Neuronal stem cell (in vitro differentiated cells): ENCODE measurements at regions not wholly inside any gene's neighbourhood (a gene's known extent, or its start where the extent isn't known, plus 50 kb on each side); places are given as distances from the start of the nearest gene placed in this dataset.

Experiments used
- DNase-seq: peaks from one replicate; pipeline ENCODE4 v3.0.0-alpha.2; 2013; ENCODE audit warnings: low spot score
- H2AFZ ChIP-seq: one replicate; pipeline ENCODE4 v1.6.1; 2013; ENCODE audit warnings: mild to moderate bottlenecking, low read length, inconsistent platforms
- H2AK5ac ChIP-seq: 2 replicates; pipeline ENCODE4 v1.6.1; 2013; ENCODE audit warnings: low read depth, mild to moderate bottlenecking, inconsistent platforms, low read length, moderate library complexity, mixed read lengths
- H2BK120ac ChIP-seq: 2 replicates; pipeline ENCODE4 v1.6.1; 2013; ENCODE audit warnings: low read depth, mild to moderate bottlenecking, inconsistent platforms, low read length, moderate library complexity, mixed read lengths
- H2BK12ac ChIP-seq: one replicate; pipeline ENCODE4 v1.6.1; 2013; ENCODE audit warnings: low read length, inconsistent platforms
- H2BK15ac ChIP-seq: 2 replicates; pipeline ENCODE4 v1.6.1; 2013; ENCODE audit warnings: mild to moderate bottlenecking, low read length, inconsistent platforms, mixed read lengths
- H2BK5ac ChIP-seq: one replicate; pipeline ENCODE4 v1.6.1; 2013; ENCODE audit warnings: inconsistent platforms, mild to moderate bottlenecking, low read length, moderate library complexity
- H3K14ac ChIP-seq: one replicate; pipeline ENCODE4 v1.6.1; 2013; ENCODE audit warnings: low read length, inconsistent platforms
- H3K18ac ChIP-seq: 2 replicates; pipeline ENCODE4 v1.6.1; 2013; ENCODE audit warnings: low read length, inconsistent platforms
- H3K23ac ChIP-seq: 2 replicates; pipeline ENCODE4 v1.6.1; 2013; ENCODE audit warnings: low read depth, mild to moderate bottlenecking, mixed read lengths, low read length, inconsistent platforms; ENCODE audit not compliant: poor library complexity
- H3K27ac ChIP-seq: replicated peaks from 3 replicates; pipeline ENCODE4 v1.5.1; 2013; ENCODE audit warnings: low read length, inconsistent platforms
- H3K27me3 ChIP-seq, 3 experiments: 2 replicates each; pipeline ENCODE4 v1.6.1; 2013; ENCODE audit warnings: low read length in 3 of 3, mild to moderate bottlenecking in 2 of 3, inconsistent platforms in 1 of 3, low read depth in 1 of 3, mixed read lengths in 1 of 3, moderate library complexity in 1 of 3; ENCODE audit not compliant: control insufficient read depth in 3 of 3, insufficient read depth in 3 of 3
- H3K36me3 ChIP-seq, 2 donors: replicated peaks in 1 of 2; 2 replicates each; pipeline ENCODE4 v1.6.1; 2013; ENCODE audit warnings: low read length in 2 of 2; ENCODE audit not compliant: control insufficient read depth in 2 of 2, insufficient read depth in 2 of 2
- H3K4ac ChIP-seq: 2 replicates; pipeline ENCODE4 v1.6.1; 2013; ENCODE audit warnings: inconsistent platforms, mild to moderate bottlenecking, low read length, moderate library complexity
- H3K4me1 ChIP-seq, 2 donors: 1 replicate in 1 of 2; 2 replicates in 1 of 2; pipeline ENCODE4 v1.6.1; 2013; ENCODE audit warnings: low read length in 2 of 2, low read depth in 1 of 2; ENCODE audit not compliant: control insufficient read depth in 2 of 2, insufficient read depth in 1 of 2
- H3K4me2 ChIP-seq: one replicate; pipeline ENCODE4 v1.6.1; 2013; ENCODE audit warnings: mild to moderate bottlenecking, low read length, inconsistent platforms; ENCODE audit not compliant: insufficient read depth, poor library complexity, severe bottlenecking
- H3K4me3 ChIP-seq, 2 donors: 2 replicates each; pipeline ENCODE4 v1.5.1; 2013; ENCODE audit warnings: low read length in 2 of 2, mild to moderate bottlenecking in 2 of 2, inconsistent platforms in 1 of 2, moderate library complexity in 1 of 2
- H3K79me1 ChIP-seq: one replicate; pipeline ENCODE4 v1.6.1; 2013; ENCODE audit warnings: low read depth, mild to moderate bottlenecking, inconsistent platforms, low read length, moderate library complexity
- H3K9ac ChIP-seq: one replicate; pipeline ENCODE4 v1.6.1; 2013; ENCODE audit warnings: mild to moderate bottlenecking, low read depth, low read length, inconsistent platforms; ENCODE audit not compliant: poor library complexity
- H3K9me3 ChIP-seq, 2 donors: replicated peaks in 1 of 2; 2 replicates each; pipeline versions ENCODE3 to v1.6.1; 2013; ENCODE audit warnings: low read length in 2 of 2, mild to moderate bottlenecking in 2 of 2, inconsistent platforms in 1 of 2, low read depth in 1 of 2, mixed read lengths in 1 of 2, moderate library complexity in 1 of 2; ENCODE audit not compliant: control insufficient read depth in 2 of 2, insufficient read depth in 1 of 2
- H4K8ac ChIP-seq: one replicate; pipeline ENCODE4 v1.6.1; 2013; ENCODE audit warnings: low read depth, mild to moderate bottlenecking, inconsistent platforms, low read length, moderate library complexity
- H4K91ac ChIP-seq: one replicate; pipeline ENCODE4 v1.6.1; 2013; ENCODE audit warnings: low read length, low read depth, mild to moderate bottlenecking, inconsistent platforms; ENCODE audit not compliant: poor library complexity
- WGBS, 2 donors: extraction: QIAGEN DNeasy Blood & Tissue Kit; methylation state at CpG; one replicate each; pipeline ENCODE4 v1.1.7; 2013; ENCODE audit warnings: missing lambda C conversion rate in 2 of 2, mixed read lengths in 1 of 2; ENCODE audit not compliant: insufficient read length in 2 of 2, insufficient replicate concordance in 1 of 2; ENCODE audit errors: extremely low coverage in 2 of 2; 5-methylcytosine and 5-hydroxymethylcytosine counted together

- Histone ChIP-seq H2BK15ac (no peak overlapping the region), H3K4me2 (no peak overlapping the region), H2BK120ac (no peak overlapping the region), H3K9ac (no peak overlapping the region), H3K79me1 (no peaks in the 10 kb centered on the region), H3K36me3 (no peaks in the 10 kb centered on the region), H3K27me3 (no peaks in the 10 kb centered on the region), H3K18ac (no peak overlapping the region), H3K4ac (no peak overlapping the region), H3K9me3 (no peaks in the 10 kb centered on the region), H3K23ac (no peak overlapping the region), H2AFZ (peak overlapping the region; percentile 44), H4K91ac (no peak overlapping the region), H2BK12ac (no peak overlapping the region), H3K27ac (no peak overlapping the region), H3K14ac (no peak overlapping the region), H2AK5ac (no peak overlapping the region), H4K8ac (no peak overlapping the region), H2BK5ac (no peak overlapping the region), H3K4me1 (no peaks in the 10 kb centered on the region), H3K4me3 (no peak overlapping the region)
- DNase-seq, result no peak
- no CpG with 5 or more reads among the region's 2 CpGs for WGBS, 2 donors
Measured at GRCh38 chr5:27389696-27390095, 351.3 kb upstream of the CDH9 start.

GRCh38 chr5:27388755-27389154, 350.4 kb upstream of the CDH9 start:
- H2BK5ac ChIP-seq, result no peak overlapping the region
- H3K4me1 ChIP-seq, result no peaks in the 10 kb centered on the region
- H2AFZ ChIP-seq, result peak overlapping the region; percentile 4
- no peak for DNase-seq
- no peaks in the 10 kb centered on the region for H3K36me3 ChIP-seq
- no peak overlapping the region for H4K8ac ChIP-seq
- H3K79me1 ChIP-seq, result no peaks in the 10 kb centered on the region
- H3K18ac ChIP-seq, result no peak overlapping the region
- no peak overlapping the region for H3K14ac ChIP-seq
- no peak overlapping the region for H2BK12ac ChIP-seq
- H2AK5ac ChIP-seq, result no peak overlapping the region
- H3K9ac ChIP-seq, result no peak overlapping the region
- WGBS, 2 donors, result no CpG with 5 or more reads among the region's 4 CpGs
- no peak overlapping the region for H4K91ac ChIP-seq
- H3K27me3 ChIP-seq, result no peaks in the 10 kb centered on the region
- no peak overlapping the region for H3K23ac ChIP-seq
- no peak overlapping the region for H2BK120ac ChIP-seq
- H2BK15ac ChIP-seq, result no peak overlapping the region
- no peaks in the 10 kb centered on the region for H3K9me3 ChIP-seq
- H3K27ac ChIP-seq, result no peak overlapping the region
- no peak overlapping the region for H3K4me3 ChIP-seq
- H3K4me2 ChIP-seq, result no peak overlapping the region
- H3K4ac ChIP-seq, result no peak overlapping the region

GRCh38 chr5:27387535-27388073, 349.2 kb upstream of the CDH9 start:
- H3K18ac ChIP-seq, result no peak overlapping the region
- no peak overlapping the region for H3K4ac ChIP-seq
- no peak overlapping the region for H3K23ac ChIP-seq
- H2AK5ac ChIP-seq, result no peak overlapping the region
- no peaks in the 10 kb centered on the region for H3K27me3 ChIP-seq
- H4K8ac ChIP-seq, result no peak overlapping the region
- no CpG with 5 or more reads among the region's 3 CpGs for WGBS, 2 donors
- H2BK5ac ChIP-seq, result no peak overlapping the region
- H3K27ac ChIP-seq, result no peak overlapping the region
- peak overlapping the region; percentile 15 for H2AFZ ChIP-seq
- no peaks in the 10 kb centered on the region for H3K9me3 ChIP-seq
- no peak overlapping the region for H3K4me3 ChIP-seq
- no peak overlapping the region for H3K9ac ChIP-seq
- no peak overlapping the region for H3K4me2 ChIP-seq
- no peak overlapping the region for H2BK15ac ChIP-seq
- no peaks in the 10 kb centered on the region for H3K36me3 ChIP-seq
- no peaks in the 10 kb centered on the region for H3K4me1 ChIP-seq
- H2BK12ac ChIP-seq, result no peak overlapping the region
- no peak overlapping the region for H4K91ac ChIP-seq
- no peak overlapping the region for H2BK120ac ChIP-seq
- no peaks in the 10 kb centered on the region for H3K79me1 ChIP-seq
- H3K14ac ChIP-seq, result no peak overlapping the region
- no peak for DNase-seq

GRCh38 chr5:27381686-27382085, 343.3 kb upstream of the CDH9 start:
- H3K36me3 ChIP-seq, result no peaks in the 10 kb centered on the region
- H4K8ac ChIP-seq, result no peak overlapping the region
- WGBS, 2 donors, result no CpG with 5 or more reads among the region's 1 CpG
- H3K4me1 ChIP-seq, result no peaks in the 10 kb centered on the region
- H2BK5ac ChIP-seq, result no peak overlapping the region
- H3K14ac ChIP-seq, result no peak overlapping the region
- no peak overlapping the region for H3K4ac ChIP-seq
- H2BK15ac ChIP-seq, result no peak overlapping the region
- H3K79me1 ChIP-seq, result no peaks in the 10 kb centered on the region
- no peak overlapping the region for H4K91ac ChIP-seq
- H2AK5ac ChIP-seq, result no peak overlapping the region
- no peak for DNase-seq
- no peak overlapping the region for H2BK12ac ChIP-seq
- H2AFZ ChIP-seq, result no peak overlapping the region
- no peaks in the 10 kb centered on the region for H3K27me3 ChIP-seq
- H3K18ac ChIP-seq, result no peak overlapping the region
- no peak overlapping the region for H3K4me3 ChIP-seq
- H3K4me2 ChIP-seq, result no peak overlapping the region
- H2BK120ac ChIP-seq, result no peak overlapping the region
- no peak overlapping the region for H3K23ac ChIP-seq
- H3K9me3 ChIP-seq, result no peaks in the 10 kb centered on the region
- H3K9ac ChIP-seq, result no peak overlapping the region
- no peak overlapping the region for H3K27ac ChIP-seq
